GM19463 (cell line): ENCODE measurements at regions not wholly inside any gene's neighbourhood (a gene's known extent, or its start where the extent isn't known, plus 50 kb on each side); places are given as distances from the start of the nearest gene placed in this dataset.
"Not testable (repeated sequence)": the region's sequence is repeated elsewhere in the genome, so short reads cannot be mapped to it uniquely, and the experiment has no call there.

Experiments used
- ATAC-seq: cut with Tn5 transposase; IDR thresholded peaks from one replicate; pipeline ENCODE4 v1.9.1; 2021; ENCODE audit warnings: mild to moderate bottlenecking, moderate library complexity; ENCODE audit not compliant: unreplicated experiment

- no peak for ATAC-seq
Observed at GRCh38 chr4:28241021-28241420, 1380.4 kb downstream of the STIM2 start.

- ATAC-seq, result no peak
Observed at GRCh38 chr4:28247805-28248204, 1387.2 kb downstream of the STIM2 start.

GRCh38 chr4:28248269-28248668 lies 1387.6 kb downstream of the STIM2 start:
- ATAC-seq, result no peak

- ATAC-seq, result no peak
Observed at GRCh38 chr4:28250646-28251045, 1390.0 kb downstream of the STIM2 start.

GRCh38 chr4:28251831-28252230 lies 1391.2 kb downstream of the STIM2 start:
- ATAC-seq, result no peak

- ATAC-seq, result no peak
Observed at GRCh38 chr4:28254003-28254402, 1393.4 kb downstream of the STIM2 start.

- no peak for ATAC-seq
Observed at GRCh38 chr4:28256295-28256694, 1395.7 kb downstream of the STIM2 start.

GRCh38 chr4:28259951-28260350 lies 1399.3 kb downstream of the STIM2 start:
- no peak for ATAC-seq

GRCh38 chr4:28267166-28267565 lies 1406.5 kb downstream of the STIM2 start:
- ATAC-seq, result no peak

GRCh38 chr4:28269426-28269825 lies 1408.8 kb downstream of the STIM2 start:
- ATAC-seq, result no peak

- no peak for ATAC-seq
Observed at GRCh38 chr4:28277931-28278330, 1417.3 kb downstream of the STIM2 start.

- ATAC-seq, result no peak
Observed at GRCh38 chr4:28278676-28279075, 1418.0 kb downstream of the STIM2 start.

GRCh38 chr4:28279249-28279648 lies 1418.6 kb downstream of the STIM2 start:
- no peak for ATAC-seq

- not testable (repeated sequence) for ATAC-seq
Observed at GRCh38 chr4:28286266-28286665, 1425.6 kb downstream of the STIM2 start.

GRCh38 chr4:28287831-28288233 lies 1427.2 kb downstream of the STIM2 start:
- no peak for ATAC-seq

GRCh38 chr4:28296239-28296638 lies 1435.6 kb downstream of the STIM2 start:
- ATAC-seq, result no peak

- ATAC-seq, result no peak
Observed at GRCh38 chr4:28310926-28311325, 1450.3 kb downstream of the STIM2 start.

GRCh38 chr4:28312497-28312896 lies 1451.9 kb downstream of the STIM2 start:
- ATAC-seq, result not testable (repeated sequence)

- no peak for ATAC-seq
Observed at GRCh38 chr4:28313729-28314713, 1453.4 kb downstream of the STIM2 start.

GRCh38 chr4:28317221-28317620 lies 1456.6 kb downstream of the STIM2 start:
- no peak for ATAC-seq

- no peak for ATAC-seq
Observed at GRCh38 chr4:28334249-28334648, 1473.6 kb downstream of the STIM2 start.

- ATAC-seq, result no peak
Observed at GRCh38 chr4:28341784-28342183, 1481.1 kb downstream of the STIM2 start.

GRCh38 chr4:28350485-28350884 lies 1489.8 kb downstream of the STIM2 start:
- ATAC-seq, result no peak
